MM.1S (cell line): ENCODE measurements at regions not wholly inside any gene's neighbourhood (a gene's known extent, or its start where the extent isn't known, plus 50 kb on each side); places are given as distances from the start of the nearest gene placed in this dataset.

ENCODE experiments used
- CTCF ChIP-seq: fragments of 300-600 bp; sonication (generic); IDR thresholded peaks from 2 replicates; pipeline ENCODE4 v1.5.1; 2016; ENCODE audit warnings: antibody characterized with exemption, low read length, mixed read lengths
- EZH2 ChIP-seq: fragments of 300-600 bp; sonication (generic); optimal IDR thresholded peaks from 2 replicates; pipeline ENCODE3; 2017; ENCODE audit warnings: low read depth, mild to moderate bottlenecking, antibody characterized with exemption, low read length, mixed read lengths

DNA sequence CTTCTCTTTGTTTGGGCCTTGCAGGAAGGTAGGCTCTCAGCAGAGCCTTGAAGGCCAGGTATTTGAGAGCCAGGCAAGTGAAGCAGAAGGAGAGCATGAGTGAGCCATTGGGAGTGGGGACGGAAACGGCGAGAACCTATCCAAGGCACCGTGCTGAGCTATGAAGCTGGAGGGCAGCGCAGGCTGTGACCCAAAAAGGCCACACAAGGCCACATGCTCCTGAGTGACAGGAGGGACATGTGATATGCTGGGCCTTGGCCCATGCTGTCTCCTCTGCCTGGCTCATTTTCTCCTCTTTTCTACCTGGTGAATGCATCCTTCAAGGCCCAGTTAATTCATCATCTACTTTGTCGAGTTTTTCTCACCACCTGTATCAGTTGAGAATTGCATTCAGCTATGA lies 136.3 kb downstream of the PALM2AKAP2 start:
- TF ChIP-seq CTCF (no peak), EZH2 (no peak)
